T-helper 9 cell (primary cell): ENCODE measurements at regions not wholly inside any gene's neighbourhood (a gene's known extent, or its start where the extent isn't known, plus 50 kb on each side); places are given as distances from the start of the nearest gene placed in this dataset.
"Not testable (repeated sequence)": the region's sequence is repeated elsewhere in the genome, so short reads cannot be mapped to it uniquely, and the experiment has no call there.

Source experiments
- DNase-seq: peaks from one replicate; pipeline ENCODE4 v3.0.0-alpha.2; 2020

- DNase-seq, result no peak
Observed at GRCh38 chr2:8225798-8226197, 456.1 kb upstream of the ID2 start.

- DNase-seq, result no peak
Observed at GRCh38 chr2:8229546-8229986, 452.3 kb upstream of the ID2 start.

- no peak for DNase-seq
Observed at GRCh38 chr2:8230466-8230865, 451.4 kb upstream of the ID2 start.

GRCh38 chr2:8231902-8232301, 450.0 kb upstream of the ID2 start:
- DNase-seq, result no peak

- DNase-seq, result no peak
Observed at GRCh38 chr2:8232871-8233270, 449.0 kb upstream of the ID2 start.

GRCh38 chr2:8234253-8234652, 447.6 kb upstream of the ID2 start:
- DNase-seq, result no peak

- no peak for DNase-seq
Observed at GRCh38 chr2:8234757-8235374, 447.0 kb upstream of the ID2 start.

- DNase-seq, result no peak
Observed at GRCh38 chr2:8235419-8235818, 446.4 kb upstream of the ID2 start.

GRCh38 chr2:8236391-8236790, 445.5 kb upstream of the ID2 start:
- no peak for DNase-seq

GRCh38 chr2:8238521-8239230, 443.2 kb upstream of the ID2 start:
- no peak for DNase-seq

GRCh38 chr2:8239531-8240088, 442.2 kb upstream of the ID2 start:
- DNase-seq, result no peak

GRCh38 chr2:8241317-8241716, 440.5 kb upstream of the ID2 start:
- no peak for DNase-seq

GRCh38 chr2:8242739-8243138, 439.1 kb upstream of the ID2 start:
- no peak for DNase-seq

- no peak for DNase-seq
Observed at GRCh38 chr2:8243748-8244400, 438.0 kb upstream of the ID2 start.

GRCh38 chr2:8244639-8245038, 437.2 kb upstream of the ID2 start:
- no peak for DNase-seq

- no peak for DNase-seq
Observed at GRCh38 chr2:8246137-8246536, 435.7 kb upstream of the ID2 start.

- DNase-seq, result no peak
Observed at GRCh38 chr2:8247905-8248622, 433.8 kb upstream of the ID2 start.

GRCh38 chr2:8248623-8248957, 433.3 kb upstream of the ID2 start:
- DNase-seq, result no peak

- no peak for DNase-seq
Observed at GRCh38 chr2:8249141-8249540, 432.7 kb upstream of the ID2 start.

- DNase-seq, result no peak
Observed at GRCh38 chr2:8249769-8250168, 432.1 kb upstream of the ID2 start.

GRCh38 chr2:8250290-8250689, 431.6 kb upstream of the ID2 start:
- not testable (repeated sequence) for DNase-seq

GRCh38 chr2:8251291-8251690, 430.6 kb upstream of the ID2 start:
- DNase-seq, result no peak

GRCh38 chr2:8251856-8252255, 430.0 kb upstream of the ID2 start:
- no peak for DNase-seq
